ENCODE measurements at regions not wholly inside any gene's neighbourhood (a gene's known extent, or its start where the extent isn't known, plus 50 kb on each side); places are given as distances from the start of the nearest gene placed in this dataset.

GRCh38 chr12:30508205-30508967 lies 187.3 kb downstream of the IPO8 start:
- no peak for DNase-seq

GRCh38 chr12:30507576-30507975 lies 188.1 kb downstream of the IPO8 start:
- DNase-seq = no peak

GRCh38 chr12:30506411-30506810 lies 189.3 kb downstream of the IPO8 start:
- DNase-seq = no peak

- no peak for DNase-seq
Observed at GRCh38 chr12:30501718-30502117, 194.0 kb downstream of the IPO8 start.

GRCh38 chr12:30500532-30500931 lies 195.1 kb downstream of the IPO8 start:
- no peak for DNase-seq

GRCh38 chr12:30485230-30485890 lies 210.3 kb downstream of the IPO8 start:
- no peak for DNase-seq

- no peak for DNase-seq
Observed at GRCh38 chr12:30484658-30485057, 211.0 kb downstream of the IPO8 start.

GRCh38 chr12:30482650-30483049 lies 213.0 kb downstream of the IPO8 start:
- DNase-seq = no peak

- DNase-seq = no peak
Observed at GRCh38 chr12:30473274-30473673, 222.4 kb downstream of the IPO8 start.

- no peak for DNase-seq
Observed at GRCh38 chr12:30466093-30466585, 229.5 kb downstream of the IPO8 start.

- no peak for DNase-seq
Observed at GRCh38 chr12:30463636-30464035, 232.0 kb downstream of the IPO8 start.

- no peak for DNase-seq
Observed at GRCh38 chr12:30462249-30462648, 233.4 kb downstream of the IPO8 start.

- no peak for DNase-seq
Observed at GRCh38 chr12:30461026-30461615, 234.5 kb downstream of the IPO8 start.

- no peak for DNase-seq
Observed at GRCh38 chr12:30458453-30458852, 237.2 kb downstream of the IPO8 start.

- DNase-seq = peak in 1 of 51 donors; percentile 12
Observed at GRCh38 chr12:30457621-30458289, 237.9 kb downstream of the IPO8 start.

GRCh38 chr12:30450872-30451271 lies 244.8 kb downstream of the IPO8 start:
- DNase-seq = no peak

- no peak for DNase-seq
Observed at GRCh38 chr12:30450226-30450625, 245.4 kb downstream of the IPO8 start.

- DNase-seq = no peak
Observed at GRCh38 chr12:30448038-30448437, 247.6 kb downstream of the IPO8 start.

- no peak for DNase-seq
Observed at GRCh38 chr12:30447061-30447750, 248.5 kb downstream of the IPO8 start.

- no peak for DNase-seq
Observed at GRCh38 chr12:30442461-30442860, 253.2 kb downstream of the IPO8 start.

- DNase-seq = no peak
Observed at GRCh38 chr12:30440826-30441602, 254.7 kb downstream of the IPO8 start.
